Vagina (tissue), 2 donors: ENCODE measurements at regions not wholly inside any gene's neighbourhood (a gene's known extent, or its start where the extent isn't known, plus 50 kb on each side); places are given as distances from the start of the nearest gene placed in this dataset.

ENCODE experiments used
- CTCF ChIP-seq, 3 experiments: fragments of 450-650 bp in 2 of 3; fragments of 200-600 bp in 1 of 3; sonication (generic) in 1 of 3; IDR thresholded peaks; one replicate each; pipeline ENCODE4 v1.5.1; 2017 to 2019; ENCODE audit warnings: antibody characterized with exemption in 3 of 3, mild to moderate bottlenecking in 2 of 3, moderate library complexity in 2 of 3
- POLR2A ChIP-seq, 2 donors: fragments of 450-650 bp; IDR thresholded peaks; one replicate each; pipeline ENCODE4 v1.6.1; 2017; ENCODE audit warnings: antibody characterized with exemption in 2 of 2, mild to moderate bottlenecking in 2 of 2, moderate library complexity in 2 of 2

- no peak for TF ChIP-seq CTCF (IDR thresholded peaks at IDR 0.05)
- no peak for TF ChIP-seq POLR2A (IDR thresholded peaks at IDR 0.05)
Measured at GRCh38 chr3:115436767-115437301, 186.5 kb upstream of the GAP43 start.
